ENCODE measurements at regions not wholly inside any gene's neighbourhood (a gene's known extent, or its start where the extent isn't known, plus 50 kb on each side); places are given as distances from the start of the nearest gene placed in this dataset.

- no peak for DNase-seq
- no peaks in the 10 kb centered on the region for H3K36me3 ChIP-seq
- ATAC-seq: no peak
- H3K9me3 ChIP-seq: no peaks in the 10 kb centered on the region
- H3K27me3 ChIP-seq: no peaks in the 10 kb centered on the region
- no peak overlapping the region for H3K4me3 ChIP-seq
- H3K4me1 ChIP-seq: no peaks in the 10 kb centered on the region
- no peak for TF ChIP-seq POLR2A (IDR thresholded peaks at IDR 0.05)
- no peak for TF ChIP-seq CTCF (IDR thresholded peaks at IDR 0.05 in 4 of 5, conservative IDR thresholded peaks at IDR 0.05 in 1 of 5)
- H3K27ac ChIP-seq: no peak overlapping the region
- intact Hi-C loops (cut with DNase I; ENCODE audit: low total_unique reads): no loop called here
- in situ Hi-C loops (cut with MboI; ENCODE audit: low sequenced_read_pairs in 4 of 4): no loop called here
Observed at GRCh38 chr18:45458033-45458432, 157.2 kb upstream of the SLC14A2 start.

GRCh38 chr18:45462179-45462578, 153.1 kb upstream of the SLC14A2 start:
- H3K36me3 ChIP-seq: no peaks in the 10 kb centered on the region
- TF ChIP-seq POLR2A (IDR thresholded peaks at IDR 0.05) (no peak), CTCF (IDR thresholded peaks at IDR 0.05 in 4 of 5, conservative IDR thresholded peaks at IDR 0.05 in 1 of 5) (no peak)
- H3K27me3 ChIP-seq: no peaks in the 10 kb centered on the region
- H3K9me3 ChIP-seq: no peaks in the 10 kb centered on the region
- in situ Hi-C loops (cut with MboI; ENCODE audit: low sequenced_read_pairs in 4 of 4) (no loop called here), intact Hi-C loops (cut with DNase I; ENCODE audit: low total_unique reads) (no loop called here)
- no peak overlapping the region for H3K4me3 ChIP-seq
- H3K27ac ChIP-seq: no peak overlapping the region
- ATAC-seq: no peak
- DNase-seq: no peak
- H3K4me1 ChIP-seq: no peaks in the 10 kb centered on the region

- H3K9me3 ChIP-seq: no peaks in the 10 kb centered on the region
- DNase-seq (no peak), ATAC-seq (no peak)
- H3K4me1 ChIP-seq: no peaks in the 10 kb centered on the region
- intact Hi-C loops (cut with DNase I; ENCODE audit: low total_unique reads) (no loop called here), in situ Hi-C loops (cut with MboI; ENCODE audit: low sequenced_read_pairs in 4 of 4) (no loop called here)
- TF ChIP-seq CTCF (IDR thresholded peaks at IDR 0.05 in 4 of 5, conservative IDR thresholded peaks at IDR 0.05 in 1 of 5) (no peak), POLR2A (IDR thresholded peaks at IDR 0.05) (no peak)
- no peaks in the 10 kb centered on the region for H3K27me3 ChIP-seq
- no peaks in the 10 kb centered on the region for H3K36me3 ChIP-seq
- H3K4me3 ChIP-seq: no peak overlapping the region
- no peak overlapping the region for H3K27ac ChIP-seq
Observed at GRCh38 chr18:45463451-45463850, 151.8 kb upstream of the SLC14A2 start.

GRCh38 chr18:45464619-45465018, 150.7 kb upstream of the SLC14A2 start:
- no peaks in the 10 kb centered on the region for H3K27me3 ChIP-seq
- no peak for ATAC-seq
- in situ Hi-C loops (cut with MboI; ENCODE audit: low sequenced_read_pairs in 4 of 4) (no loop called here), intact Hi-C loops (cut with DNase I; ENCODE audit: low total_unique reads) (no loop called here)
- TF ChIP-seq CTCF (IDR thresholded peaks at IDR 0.05 in 4 of 5, conservative IDR thresholded peaks at IDR 0.05 in 1 of 5): no peak
- TF ChIP-seq POLR2A (IDR thresholded peaks at IDR 0.05): no peak
- no peaks in the 10 kb centered on the region for H3K36me3 ChIP-seq
- no peak overlapping the region for H3K4me3 ChIP-seq
- no peak for DNase-seq
- H3K27ac ChIP-seq: no peak overlapping the region
- H3K9me3 ChIP-seq: no peaks in the 10 kb centered on the region
- no peaks in the 10 kb centered on the region for H3K4me1 ChIP-seq

GRCh38 chr18:45467293-45467692, 148.0 kb upstream of the SLC14A2 start:
- DNase-seq (no peak), ATAC-seq (no peak)
- TF ChIP-seq POLR2A (IDR thresholded peaks at IDR 0.05) (no peak), CTCF (IDR thresholded peaks at IDR 0.05 in 4 of 5, conservative IDR thresholded peaks at IDR 0.05 in 1 of 5) (no peak)
- no peaks in the 10 kb centered on the region for H3K36me3 ChIP-seq
- H3K27ac ChIP-seq: no peak overlapping the region
- no peaks in the 10 kb centered on the region for H3K9me3 ChIP-seq
- in situ Hi-C loops (cut with MboI; ENCODE audit: low sequenced_read_pairs in 4 of 4) (no loop called here), intact Hi-C loops (cut with DNase I; ENCODE audit: low total_unique reads) (no loop called here)
- no peak overlapping the region for H3K4me3 ChIP-seq
- H3K27me3 ChIP-seq: no peaks in the 10 kb centered on the region
- no peaks in the 10 kb centered on the region for H3K4me1 ChIP-seq
